NCI-H524 (cell line): ENCODE measurements at regions not wholly inside any gene's neighbourhood (a gene's known extent, or its start where the extent isn't known, plus 50 kb on each side); places are given as distances from the start of the nearest gene placed in this dataset.
"Not testable (repeated sequence)": the region's sequence is repeated elsewhere in the genome, so short reads cannot be mapped to it uniquely, and the experiment has no call there.

ENCODE experiments used
- DNase-seq, 2 experiments: peaks; one replicate each; lab custom pipeline; 2025; lab: John Stamatoyannopoulos, UW

DNA sequence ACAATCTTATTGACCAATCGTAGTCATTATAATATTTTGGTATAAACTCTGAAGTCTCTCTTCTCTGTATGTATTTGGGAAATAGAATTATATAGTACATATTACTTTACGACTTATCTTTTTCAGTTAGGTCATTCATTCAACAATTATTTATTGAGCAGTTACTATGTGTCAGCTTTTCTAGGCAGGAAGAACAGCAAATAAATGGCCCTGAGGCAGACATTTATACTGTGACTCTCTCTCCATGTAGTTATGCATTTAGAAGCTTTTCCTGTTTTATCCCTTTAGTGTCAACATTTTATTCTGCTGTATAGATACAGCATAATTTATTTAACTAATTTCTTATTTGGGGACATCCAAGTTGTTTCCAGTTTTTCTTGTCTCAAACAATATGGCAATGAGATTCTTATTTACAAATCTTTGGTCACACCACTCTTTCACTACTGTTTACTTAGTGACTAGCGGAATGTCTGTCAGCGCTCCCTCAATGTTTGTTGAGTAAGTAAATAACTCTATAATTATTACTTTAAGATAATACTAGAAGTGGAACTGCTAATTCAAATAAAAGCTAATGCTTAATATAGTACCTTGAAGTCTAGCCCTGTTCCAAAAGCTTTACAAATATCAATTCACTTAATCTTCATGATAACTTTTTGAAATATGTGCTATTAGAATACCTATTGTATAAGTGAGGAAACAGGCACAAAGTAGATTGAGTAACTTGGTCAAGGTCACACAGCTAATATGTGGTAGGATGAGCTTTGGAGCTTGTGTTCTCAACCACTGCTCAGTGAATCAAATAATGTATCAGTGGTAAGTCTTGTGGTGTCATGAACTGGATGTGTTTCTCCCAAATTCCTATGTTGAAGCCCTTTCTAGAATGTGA, 465.6 kb downstream of the SIPA1L2 start:
- no peak for DNase-seq

DNA sequence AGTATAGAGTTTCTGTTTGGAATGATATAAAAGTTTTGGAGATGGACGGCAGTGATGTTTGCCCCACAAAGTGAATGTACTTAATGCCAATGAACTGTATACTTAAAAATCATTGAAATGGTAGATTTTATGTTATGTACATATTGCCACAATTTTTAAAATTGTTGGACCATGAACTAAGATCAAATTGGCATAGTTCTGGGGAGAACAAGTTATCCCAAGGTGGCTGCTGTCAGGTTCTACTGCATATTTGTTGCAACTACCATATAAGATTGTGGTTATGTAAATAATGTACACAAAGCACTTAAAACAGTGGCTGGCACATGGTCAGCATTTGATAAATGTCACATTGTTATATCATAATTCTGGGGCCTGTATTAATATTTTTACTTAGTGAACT, 466.4 kb downstream of the SIPA1L2 start:
- DNase-seq, result no peak

DNA sequence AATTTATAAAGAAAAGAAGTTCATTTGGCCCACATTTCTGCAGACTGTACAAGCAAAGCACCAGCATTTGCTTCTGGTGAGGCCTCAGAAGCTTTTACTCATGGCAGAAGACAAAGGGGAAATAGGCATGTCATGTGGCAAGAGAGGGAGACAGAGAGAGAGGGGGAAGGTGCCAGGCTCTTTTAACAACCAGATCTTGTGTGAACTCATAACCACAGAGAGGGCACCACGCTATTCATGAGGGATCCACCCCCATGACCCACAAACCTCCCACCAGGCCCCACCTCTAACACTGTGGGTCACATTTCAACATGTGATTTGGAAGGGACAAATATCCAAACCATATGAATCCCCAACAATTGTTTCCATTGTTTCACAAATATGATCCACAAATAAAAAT, 467.9 kb downstream of the SIPA1L2 start:
- no peak for DNase-seq

DNA sequence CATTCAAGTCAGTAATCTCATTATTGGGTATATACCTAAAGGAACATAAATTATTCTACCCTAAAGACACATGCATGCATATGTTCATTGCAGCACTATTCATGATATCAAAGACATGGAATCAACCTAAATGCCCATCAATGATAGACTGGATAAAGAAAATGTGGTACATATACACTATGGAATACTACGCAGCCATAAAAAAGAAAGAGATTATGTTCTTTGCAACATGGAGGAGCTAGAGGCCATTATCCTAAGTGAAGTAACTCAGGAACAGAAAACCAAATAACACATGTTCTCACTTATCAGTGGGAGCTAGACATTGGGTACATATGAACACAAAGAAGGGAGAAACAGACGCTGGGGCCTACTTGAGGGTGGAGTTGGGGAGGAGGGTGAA, 471.4 kb downstream of the SIPA1L2 start:
- DNase-seq, result not testable (repeated sequence)

DNA sequence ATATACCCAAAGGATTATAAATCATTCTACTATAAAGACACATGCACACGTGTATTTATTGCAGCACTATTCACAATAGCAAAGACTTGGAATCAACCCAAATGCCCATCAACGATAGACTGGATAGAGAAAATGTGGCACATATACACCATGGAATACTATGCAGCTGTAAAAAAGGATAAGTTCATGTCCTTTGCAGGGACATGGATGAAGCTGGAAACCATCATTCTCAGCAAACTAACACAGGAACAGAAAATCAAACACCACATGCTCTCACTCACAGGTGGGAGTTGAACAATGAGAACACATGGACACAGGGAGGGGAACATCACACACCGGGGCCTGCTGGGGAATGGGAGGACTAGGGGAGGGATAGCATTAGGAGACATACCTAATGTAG, 473.9 kb downstream of the SIPA1L2 start:
- DNase-seq, result not testable (repeated sequence)

DNA sequence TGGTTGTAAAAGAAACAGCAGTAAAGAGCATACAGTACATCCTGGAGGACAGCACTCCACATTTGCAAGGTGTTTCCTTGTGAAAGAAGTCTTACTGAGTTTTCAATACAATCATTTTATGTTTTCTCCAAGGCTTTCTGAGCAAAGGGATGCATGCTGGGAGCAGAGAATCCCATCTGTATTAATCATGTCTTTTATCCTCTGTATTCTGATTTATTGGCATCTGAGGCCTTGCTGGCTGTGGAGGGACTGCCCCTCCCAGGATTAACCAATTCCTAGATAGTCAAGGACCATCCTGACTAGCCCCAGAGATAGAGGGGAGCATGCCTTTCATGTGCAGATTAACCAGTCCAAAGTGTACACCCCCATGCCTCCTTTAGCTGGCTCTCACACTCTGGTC, 476.3 kb downstream of the SIPA1L2 start:
- no peak for DNase-seq

DNA sequence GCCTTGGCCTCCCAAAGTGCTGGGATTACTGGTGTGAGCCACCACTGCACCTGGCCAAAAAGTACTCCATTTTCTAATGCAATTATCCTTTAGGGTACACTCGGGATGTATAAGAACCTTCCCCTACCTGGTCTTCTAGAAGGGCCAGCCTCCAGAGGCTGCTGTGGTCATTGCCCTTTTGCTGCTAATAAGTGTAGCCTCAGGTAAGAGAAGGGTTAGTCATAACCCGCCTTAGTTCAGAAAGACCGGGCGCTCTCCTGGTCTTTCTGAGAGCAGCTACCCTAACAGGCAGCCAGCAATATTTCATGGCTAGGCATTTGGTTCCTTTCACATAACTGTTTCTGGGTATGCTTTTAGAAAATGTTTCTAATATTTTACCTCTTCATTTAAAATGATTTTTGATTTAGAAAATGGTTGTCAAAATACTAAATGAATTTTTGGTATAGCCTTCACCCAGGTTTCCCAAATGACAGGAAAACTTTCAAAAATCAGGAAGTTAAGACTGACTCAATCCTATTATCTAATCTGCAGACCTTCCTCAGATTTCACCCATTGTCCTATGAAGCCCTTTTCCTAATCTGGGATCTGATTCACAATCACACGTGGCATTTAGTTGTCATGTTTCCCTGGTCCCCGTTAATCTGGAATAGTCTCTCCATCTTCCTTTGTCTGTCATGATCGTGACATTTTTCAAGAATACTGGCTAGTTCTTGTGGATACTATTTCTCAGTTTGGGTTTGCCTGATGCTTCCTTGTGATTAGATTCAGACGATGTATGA, 479.0 kb downstream of the SIPA1L2 start:
- DNase-seq, result no peak

DNA sequence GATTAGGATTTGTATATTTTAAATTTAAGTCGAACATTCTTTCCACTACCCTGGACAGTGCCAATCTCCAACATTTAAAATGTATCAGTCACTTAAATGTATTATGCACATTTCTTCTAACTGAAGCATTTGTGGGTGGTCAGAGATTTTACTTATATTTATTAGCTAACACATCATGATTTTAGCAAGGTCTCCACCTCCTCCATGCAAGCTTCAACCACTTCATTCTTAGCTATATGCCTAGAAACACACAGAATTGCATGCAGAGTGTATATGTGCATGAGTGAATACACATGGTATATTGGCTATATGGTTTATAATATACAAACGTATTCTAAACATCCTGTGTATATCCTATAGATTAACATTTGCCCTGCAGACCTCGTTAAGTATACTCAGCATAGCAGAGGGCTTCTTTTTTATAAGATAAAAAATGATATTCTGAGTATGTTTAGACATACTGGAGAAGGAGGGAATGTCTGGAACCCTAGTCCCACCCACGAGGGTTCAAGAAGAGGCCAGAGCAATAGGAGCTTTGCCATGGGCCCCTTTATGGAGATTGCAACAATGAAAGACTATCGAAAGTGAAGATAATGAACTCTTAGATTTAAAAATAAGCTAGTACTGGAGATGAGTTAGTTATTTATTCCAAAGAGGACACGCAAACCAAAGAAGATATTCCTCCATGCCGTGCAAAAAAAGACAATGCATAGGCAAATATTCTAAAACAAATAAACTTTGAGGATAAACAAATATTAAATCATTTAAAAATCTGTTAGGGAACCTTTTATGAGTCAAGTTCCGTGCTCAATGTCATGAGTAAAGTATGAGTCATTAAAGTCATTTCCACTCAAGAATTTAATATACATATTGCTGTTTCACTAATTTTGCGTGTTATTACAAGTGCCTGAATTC, 480.4 kb downstream of the SIPA1L2 start:
- no peak for DNase-seq

DNA sequence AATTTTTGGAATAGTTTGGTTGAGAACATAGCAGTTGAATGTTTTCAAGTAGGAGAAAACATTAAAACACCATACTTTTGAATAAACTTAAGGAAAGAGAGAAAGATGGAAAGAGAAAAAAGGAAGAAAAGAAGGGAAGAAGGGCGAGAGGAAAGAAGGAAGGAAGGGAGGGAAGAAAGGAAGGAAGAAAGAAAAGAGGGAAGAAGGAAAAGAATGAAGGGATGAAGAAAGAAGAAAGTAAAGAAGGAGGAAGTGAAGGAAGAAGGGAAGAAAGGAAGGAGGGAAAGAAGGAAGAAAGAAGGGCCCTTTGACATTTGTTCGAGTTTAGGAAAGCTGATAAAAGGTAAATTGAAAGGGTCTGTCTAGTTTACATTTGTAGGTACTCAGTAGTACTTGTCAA, 482.7 kb downstream of the SIPA1L2 start:
- no peak for DNase-seq

DNA sequence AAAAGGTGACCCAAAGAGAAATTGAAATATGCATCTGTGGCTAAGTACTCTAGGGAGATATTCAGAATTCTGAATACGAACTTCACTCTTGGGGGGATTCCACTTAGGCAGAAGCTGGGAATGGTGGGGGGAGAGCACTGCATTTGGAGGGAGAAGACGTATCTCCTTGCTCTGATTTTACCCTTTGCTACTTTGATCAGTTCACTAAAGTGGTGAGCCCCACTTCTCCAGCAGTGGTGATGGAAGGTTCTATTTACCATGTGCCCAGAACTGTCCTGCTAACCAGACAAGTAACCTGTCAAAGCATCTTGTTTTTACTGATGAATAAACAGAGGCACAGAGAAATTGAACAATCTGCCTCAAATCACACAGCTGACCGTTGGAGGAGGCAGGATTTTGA, 483.4 kb downstream of the SIPA1L2 start:
- DNase-seq, result no peak

DNA sequence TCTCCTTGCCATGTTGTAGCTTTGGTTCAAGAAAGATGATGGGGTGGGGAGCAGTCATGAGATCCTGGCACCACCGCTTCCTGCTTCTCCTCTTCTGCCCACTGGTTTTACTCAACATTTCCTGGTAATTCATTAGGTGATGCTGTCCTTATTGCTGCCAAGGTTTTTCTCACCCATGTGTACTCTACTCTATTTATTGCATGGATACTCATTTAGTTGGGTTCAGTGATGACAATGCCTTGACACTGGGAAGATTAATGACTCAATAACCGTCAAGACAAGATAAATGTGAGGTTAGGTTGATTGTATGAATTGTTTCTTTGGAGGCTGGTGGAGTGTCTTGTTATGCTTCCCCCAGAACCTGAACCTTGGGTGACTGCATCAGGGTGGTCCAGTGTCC, 484.2 kb downstream of the SIPA1L2 start:
- no peak for DNase-seq

DNA sequence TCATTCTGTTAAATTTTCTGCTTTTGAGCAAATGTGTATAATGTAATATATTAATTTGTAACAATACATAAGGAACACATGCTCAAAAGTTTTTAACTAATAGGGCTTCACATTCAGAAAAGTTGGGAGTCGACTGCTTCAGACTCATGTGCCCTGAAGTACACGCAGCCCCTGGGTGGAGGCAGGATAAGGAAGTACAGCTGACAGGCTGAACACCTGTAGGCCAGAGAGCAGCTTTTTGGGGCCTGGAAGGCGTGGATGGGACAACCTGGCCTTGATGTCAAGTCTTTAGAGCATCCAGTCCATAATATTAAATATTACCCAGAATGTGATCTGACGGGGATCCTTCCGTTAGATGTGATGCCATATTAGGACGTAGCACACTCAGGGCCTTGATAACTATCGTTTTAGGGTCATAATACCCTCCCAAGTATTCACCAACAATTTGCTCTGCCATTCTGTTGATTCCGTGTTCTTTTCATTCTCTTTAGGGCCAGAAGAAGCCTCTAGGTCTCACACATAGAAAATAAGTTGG, 485.2 kb downstream of the SIPA1L2 start:
- DNase-seq, result no peak

DNA sequence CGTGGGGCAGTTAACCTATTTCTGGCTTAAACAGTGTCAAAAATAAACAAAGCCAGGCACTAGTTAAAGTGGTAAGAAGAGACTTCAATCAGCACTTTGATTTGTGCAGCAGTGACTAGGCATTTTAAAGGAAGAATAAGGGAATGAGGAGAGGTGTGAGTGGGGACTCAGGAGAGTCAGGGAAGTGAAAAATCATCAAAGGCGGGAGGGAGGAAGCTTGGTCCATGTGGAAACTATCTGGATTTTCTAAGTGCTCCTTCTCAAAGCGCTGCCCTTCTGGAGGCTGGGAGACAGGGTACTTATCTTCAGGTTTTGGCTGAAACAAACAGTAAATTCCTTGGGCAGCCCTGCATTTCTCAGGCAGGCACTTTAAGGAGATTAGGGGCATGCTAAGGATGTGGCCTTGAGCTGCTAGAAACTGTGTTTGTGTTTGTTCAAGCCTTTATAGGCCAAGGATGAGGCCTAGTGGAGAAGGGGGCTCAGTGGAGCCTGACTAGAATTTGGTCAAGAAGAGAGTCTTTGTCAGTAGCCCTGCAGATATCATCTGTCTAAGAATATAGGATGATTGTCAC, 486.5 kb downstream of the SIPA1L2 start:
- DNase-seq, result peak; percentile 58 to 80

DNA sequence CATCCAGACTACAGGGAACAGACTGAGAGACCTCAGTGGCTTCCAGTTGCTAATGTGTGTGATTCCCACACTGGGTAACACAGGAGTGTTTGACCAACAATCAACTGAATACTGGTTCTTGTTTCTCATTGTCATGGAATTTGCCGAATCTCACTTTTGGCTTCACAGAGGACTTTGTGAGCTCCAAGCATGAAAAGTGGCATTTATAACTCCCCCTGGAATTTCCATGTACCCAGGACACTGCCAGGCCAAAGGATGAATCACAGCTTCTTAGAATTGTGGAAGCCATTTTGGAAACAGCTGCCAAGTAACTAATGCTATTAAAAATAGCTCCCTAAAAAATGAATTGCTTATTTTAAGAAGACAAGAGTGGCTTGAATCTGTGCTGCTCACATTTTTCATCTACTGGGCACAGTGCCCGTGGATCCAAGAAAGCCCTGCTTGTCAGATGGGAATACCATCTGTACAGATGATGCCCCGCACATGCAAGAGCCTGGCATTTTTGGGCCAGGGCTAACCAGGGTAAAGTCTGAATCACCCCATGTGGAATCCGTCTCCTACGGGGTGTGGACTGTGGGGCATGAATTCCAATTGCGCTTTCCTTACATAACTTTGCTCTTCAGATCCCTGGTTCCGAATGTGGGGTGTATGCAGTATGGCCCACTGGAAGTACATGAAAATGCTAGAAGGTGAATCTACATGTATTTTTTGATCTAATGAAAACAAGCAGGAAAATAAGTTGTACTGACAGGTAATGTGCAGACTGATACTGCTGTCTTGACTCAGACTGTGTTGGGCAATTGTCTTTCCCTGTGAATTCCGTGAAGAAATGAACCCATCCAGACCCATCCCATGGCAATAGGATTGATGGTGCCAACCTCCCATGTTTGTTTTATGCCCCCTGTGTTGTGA, 487.3 kb downstream of the SIPA1L2 start:
- peak; percentile 68 to 89 for DNase-seq

DNA sequence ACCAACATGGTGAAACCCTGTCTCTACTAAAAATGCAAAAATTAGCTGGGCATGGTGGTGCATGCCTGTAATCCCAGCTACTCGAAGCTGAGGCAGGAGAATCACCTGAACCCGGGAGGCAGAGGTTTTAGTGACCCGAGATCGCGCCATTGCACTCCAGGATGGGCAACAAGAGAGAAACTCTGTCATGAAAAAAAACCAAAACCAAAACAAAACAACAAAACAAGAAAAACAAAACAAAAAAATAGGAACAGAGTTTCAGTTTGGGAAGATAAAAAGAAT, 488.8 kb downstream of the SIPA1L2 start:
- DNase-seq, result not testable (repeated sequence)

DNA sequence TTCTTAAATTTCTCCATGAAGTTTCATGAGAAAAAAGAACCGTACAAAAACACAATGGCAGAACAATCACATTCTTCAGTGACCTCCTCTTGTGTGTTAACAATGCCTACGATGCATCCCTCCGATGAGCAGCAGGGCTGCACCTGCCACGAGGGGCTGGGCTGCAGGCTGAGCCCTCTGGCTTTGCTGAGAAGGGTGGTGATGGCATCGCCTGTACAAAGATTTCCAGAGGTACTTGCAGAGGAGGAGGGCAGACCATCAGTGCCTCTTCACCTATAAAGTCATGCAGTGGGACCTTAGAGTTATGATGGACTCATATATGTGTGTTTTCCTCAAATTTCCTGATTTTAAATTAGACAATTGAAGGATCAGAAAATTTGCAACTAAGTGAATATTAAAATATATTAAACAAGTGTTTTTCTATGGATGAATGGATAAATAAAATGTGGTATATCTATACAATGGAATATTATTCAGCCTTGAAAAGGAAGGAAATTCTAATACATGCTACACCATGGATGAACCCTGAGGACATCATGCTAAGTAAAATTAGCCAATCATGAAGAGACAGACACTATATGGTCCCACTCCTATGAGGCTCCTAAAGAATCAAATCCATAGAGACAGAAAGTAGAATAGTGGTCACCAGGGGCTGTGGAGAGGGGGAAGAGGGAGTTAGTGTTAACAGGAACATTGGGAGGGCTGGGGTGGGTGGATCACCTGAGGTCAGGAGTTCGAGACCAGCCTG, 489.3 kb downstream of the SIPA1L2 start:
- DNase-seq, result no peak

DNA sequence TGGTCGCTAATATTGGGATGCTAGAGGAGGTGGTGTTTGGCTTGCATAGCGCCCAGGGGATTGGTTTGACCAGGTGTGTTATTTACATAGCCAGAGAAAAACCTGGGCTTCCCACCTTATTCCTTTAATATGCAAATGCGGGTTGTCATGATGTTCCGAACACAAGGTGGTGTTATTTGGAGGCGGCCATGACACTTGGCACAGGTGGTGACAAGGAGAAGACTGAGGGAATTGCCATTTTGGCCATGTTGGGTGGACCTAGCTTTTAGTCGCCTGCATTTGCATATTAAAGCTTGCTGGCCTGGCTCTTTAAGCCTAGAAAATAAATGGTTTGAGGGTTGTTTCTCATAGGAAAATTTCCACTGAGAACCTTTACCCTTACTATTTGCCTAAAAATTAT, 490.5 kb downstream of the SIPA1L2 start:
- DNase-seq, result no peak

DNA sequence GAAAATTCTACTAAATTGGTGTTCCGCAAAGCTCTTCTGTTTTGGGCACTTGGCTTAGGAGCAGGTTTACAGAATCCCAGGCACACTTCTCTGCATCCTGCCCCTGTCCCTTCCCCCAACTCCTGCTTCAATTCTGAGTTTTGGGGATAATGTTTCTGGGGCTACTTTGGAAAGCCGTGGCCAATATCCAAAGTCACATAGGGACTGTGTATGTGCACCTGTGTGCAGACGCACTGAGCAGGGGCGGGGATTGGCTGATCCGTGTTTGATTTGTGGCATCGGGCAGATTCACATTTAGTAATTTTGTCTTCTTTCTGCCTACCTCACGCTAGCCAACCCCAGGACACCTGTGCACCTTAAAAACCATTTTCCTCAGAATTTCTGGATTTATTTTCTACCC, 491.9 kb downstream of the SIPA1L2 start:
- DNase-seq, result no peak

DNA sequence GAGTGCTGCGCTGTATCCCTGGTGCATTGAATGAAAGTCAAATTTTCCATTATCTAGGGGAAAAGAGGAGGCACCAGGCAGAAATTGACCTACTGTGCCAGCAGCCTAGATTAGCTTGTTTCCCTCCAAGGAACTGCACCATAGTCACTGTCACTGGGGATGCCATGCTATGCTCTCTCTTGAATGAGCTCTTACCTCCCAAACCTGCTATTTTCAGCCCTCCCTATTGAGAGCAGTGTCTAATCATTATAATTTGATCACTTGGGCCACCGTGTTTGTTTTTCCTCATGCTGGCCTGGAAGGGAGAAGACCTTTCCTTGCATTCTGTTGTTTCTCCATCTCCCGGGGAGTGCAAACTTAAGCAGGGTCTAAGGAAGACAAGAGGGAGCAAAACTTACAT, 492.9 kb downstream of the SIPA1L2 start:
- no peak for DNase-seq

DNA sequence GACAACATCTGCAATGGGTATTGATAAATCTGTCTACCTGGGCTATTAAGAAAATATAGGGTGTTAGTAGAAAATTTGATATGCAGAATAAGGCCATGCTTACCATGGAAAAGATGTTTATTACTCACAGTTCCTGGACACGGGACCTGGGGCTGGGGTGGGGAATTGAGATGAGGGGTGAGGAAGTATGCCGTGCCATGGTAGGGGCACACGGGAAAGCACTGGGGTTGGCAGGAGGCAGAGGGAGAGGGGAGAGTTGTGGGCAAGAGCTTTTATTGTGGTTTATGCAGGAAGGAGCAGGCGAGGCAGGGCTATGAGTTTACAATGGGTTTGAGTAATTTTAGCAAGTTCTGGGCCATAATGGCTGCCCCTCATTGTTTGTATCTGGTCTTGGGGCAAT, 493.8 kb downstream of the SIPA1L2 start:
- DNase-seq, result no peak
